Endothelial cell of umbilical vein (primary cell): ENCODE measurements at regions not wholly inside any gene's neighbourhood (a gene's known extent, or its start where the extent isn't known, plus 50 kb on each side); places are given as distances from the start of the nearest gene placed in this dataset.

Experiments used
- BruUV-seq: library from RNA; stranded (reverse); fragments of 400-500 nt; replicated peaks from 2 replicates; lab custom pipeline; 2021; lab: Mats Ljungman, UMichigan
- CTCF ChIA-PET: fragments of 300-600, 350-600 bp; sonication (Branson Sonifier 250); formaldehyde crosslinking; loops from one replicate; lab custom pipeline; 2021; ENCODE audit warnings: antibody characterized with exemption, inconsistent platforms; lab: Charles Lee
- POLR2A ChIA-PET: fragments of 300-600, 350-600 bp; sonication (Branson Sonifier 250); formaldehyde crosslinking; loops from one replicate; lab custom pipeline; 2021; ENCODE audit warnings: antibody characterized with exemption, inconsistent platforms; lab: Charles Lee
- DNase-seq: peaks from one replicate; pipeline ENCODE4 v3.0.0-alpha.2; 2011; ENCODE audit warnings: low read depth, low spot score
- FAIRE-seq: peaks from 2 replicates; lab custom pipeline; 2011; peaks lifted over from hg19 to GRCh38; lab: Jason Lieb, UNC
- H2AFZ ChIP-seq: 2 replicates; pipeline ENCODE4 v1.6.0; 2012; ENCODE audit warnings: low read depth, low read length, control low read depth, inconsistent platforms
- H3K27ac ChIP-seq: 2 replicates; pipeline ENCODE4 v1.5.1; 2011; ENCODE audit warnings: low read depth, mild to moderate bottlenecking, control low read depth, low read length, moderate library complexity; ENCODE audit not compliant: insufficient read depth
- H3K27me3 ChIP-seq, 2 experiments: 2 replicates each; pipeline versions ENCODE4 v1.6.0 to v1.6.1; 2011; ENCODE audit warnings: low read length in 2 of 2, mixed read lengths in 1 of 2; ENCODE audit not compliant: control insufficient read depth in 2 of 2, insufficient read depth in 2 of 2
- H3K36me3 ChIP-seq, 2 experiments: 2 replicates in 1 of 2; 3 replicates in 1 of 2; pipeline ENCODE4 v1.5.1; 2011; ENCODE audit warnings: low read length in 2 of 2, mild to moderate bottlenecking in 1 of 2, moderate library complexity in 1 of 2; ENCODE audit not compliant: control insufficient read depth in 2 of 2, insufficient read depth in 2 of 2; ENCODE audit errors: extremely low read depth in 1 of 2
- H3K4me1 ChIP-seq: 3 replicates; pipeline ENCODE4 v1.5.1; 2011; ENCODE audit warnings: mild to moderate bottlenecking, low read length; ENCODE audit not compliant: control insufficient read depth, insufficient read depth; ENCODE audit errors: extremely low read depth
- H3K4me2 ChIP-seq: 2 replicates; pipeline ENCODE4 v1.6.1; 2011; ENCODE audit warnings: low read length, control low read depth, mixed read lengths; ENCODE audit not compliant: insufficient read depth
- H3K4me3 ChIP-seq, 3 experiments: fragments of 200-600 bp in 1 of 3; sonication (generic), shearing (Covaris generic) in 1 of 3; replicated peaks in 1 of 3; 2 replicates each; pipeline ENCODE4 v1.5.1; 2011 to 2016; ENCODE audit warnings: control low read depth in 3 of 3, low read length in 3 of 3, mild to moderate bottlenecking in 2 of 3, inconsistent platforms in 1 of 3, low read depth in 1 of 3, moderate library complexity in 1 of 3; ENCODE audit not compliant: insufficient read depth in 1 of 3
- H3K79me2 ChIP-seq: 2 replicates; pipeline ENCODE4 v1.6.0; 2012; ENCODE audit warnings: low read length, inconsistent platforms; ENCODE audit not compliant: control insufficient read depth, insufficient read depth
- H3K9ac ChIP-seq: replicated peaks from 2 replicates; pipeline ENCODE3; 2011; ENCODE audit warnings: low read length, control low read depth; ENCODE audit not compliant: insufficient read depth; ENCODE audit errors: extremely low read depth
- H3K9me1 ChIP-seq: replicated peaks from 3 replicates; pipeline ENCODE4 v1.6.0; 2011; ENCODE audit warnings: mild to moderate bottlenecking, low read length; ENCODE audit not compliant: control insufficient read depth, insufficient read depth; ENCODE audit errors: extremely low read depth
- H3K9me3 ChIP-seq: replicated peaks from 2 replicates; pipeline ENCODE4 v1.5.1; 2012; ENCODE audit warnings: low read length, inconsistent platforms; ENCODE audit not compliant: control insufficient read depth, insufficient read depth
- H4K20me1 ChIP-seq: replicated peaks from 2 replicates; pipeline ENCODE3; 2011; ENCODE audit warnings: mild to moderate bottlenecking, low read length; ENCODE audit not compliant: control insufficient read depth, insufficient read depth; ENCODE audit errors: extremely low read depth
- EZH2 ChIP-seq: IDR thresholded peaks from 2 replicates; pipeline ENCODE4 v1.6.1; 2012; ENCODE audit warnings: borderline replicate concordance, low read depth, mild to moderate bottlenecking, moderate library complexity, low read length, inconsistent platforms; ENCODE audit not compliant: severe bottlenecking
- FOS ChIP-seq: IDR thresholded peaks from 2 replicates; pipeline ENCODE4 v1.6.1; 2011; ENCODE audit warnings: mild to moderate bottlenecking, low read length, moderate library complexity, borderline replicate concordance; ENCODE audit not compliant: insufficient read depth
- GATA2 ChIP-seq: IDR thresholded peaks from 2 replicates; pipeline ENCODE4 v1.7.0; 2011; ENCODE audit warnings: low read depth, mild to moderate bottlenecking, moderate library complexity, mixed read lengths, low read length; ENCODE audit not compliant: insufficient read length, insufficient read depth
- JUN ChIP-seq: IDR thresholded peaks from 2 replicates; pipeline ENCODE4 v1.6.1; 2011; ENCODE audit warnings: borderline replicate concordance, low read depth; ENCODE audit not compliant: insufficient read length, insufficient read depth
- MYC ChIP-seq: IDR thresholded peaks from one replicate; pipeline ENCODE4 v1.6.1; 2011; ENCODE audit warnings: mild to moderate bottlenecking, low read depth, low read length
- POLR2A ChIP-seq: IDR thresholded peaks from 2 replicates; pipeline ENCODE4 v1.6.1; 2012; ENCODE audit warnings: low read depth, mild to moderate bottlenecking, control low read depth, low read length
- POLR2AphosphoS5 ChIP-seq: IDR thresholded peaks from 2 replicates; pipeline ENCODE4 v1.6.1; 2012; ENCODE audit warnings: low read depth, mild to moderate bottlenecking, control low read depth, low read length, moderate library complexity; ENCODE audit not compliant: insufficient read depth
- dilution Hi-C: fragments of 300-500 bp; cut with MboI; formaldehyde crosslinking; loops from one replicate; pipeline ENCODE4 v1.15.0; 2019; ENCODE audit warnings: low sequenced_read_pairs; ENCODE audit not compliant: extremely low pct_ligation_motif_present
- intact Hi-C: fragments of 100-400 bp; cut with micrococcal nuclease; formaldehyde crosslinking; loops from one replicate; pipeline ENCODE4 v1.10.0; 2022
- TF ChIP-seq, protein P1 (sequence below), 2 donors: IDR thresholded peaks; 1 replicate in 1 of 2; 2 replicates in 1 of 2; pipeline ENCODE4 v1.5.1; 2011; ENCODE audit warnings: low read length in 2 of 2, mild to moderate bottlenecking in 2 of 2, moderate library complexity in 2 of 2, control low read depth in 1 of 2, inconsistent platforms in 1 of 2, low read depth in 1 of 2; ENCODE audit not compliant: insufficient read depth in 1 of 2; ENCODE audit errors: extremely low read depth in 1 of 2
- TF ChIP-seq, protein P2 (sequence below): IDR thresholded peaks from 2 replicates; pipeline ENCODE4 v1.6.1; 2011; ENCODE audit not compliant: insufficient read depth, insufficient read length

DNA sequence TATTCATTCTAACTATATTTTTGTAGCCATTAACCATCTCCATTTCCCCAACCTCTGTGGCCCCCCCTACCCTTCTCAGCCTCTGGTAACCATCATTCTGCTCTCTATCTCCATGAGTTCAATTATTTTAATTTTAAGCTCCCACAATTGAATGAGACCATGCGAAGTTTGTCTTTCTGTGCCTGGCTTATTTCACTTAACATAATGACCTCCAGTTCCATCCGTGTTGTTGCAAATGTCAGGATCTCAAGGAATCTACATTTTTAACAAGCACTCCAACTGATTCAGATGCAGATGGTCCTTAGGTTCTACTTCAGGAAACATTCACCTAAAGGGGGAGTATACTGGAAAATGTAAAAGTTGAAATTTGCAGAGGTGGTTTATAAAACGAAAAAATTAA, 60.2 kb upstream of the PTPN12 start:
- ChIA-PET POLR2A (interaction anchor here (0.5 kb wide), 1 partner anchor 1976 kb away, joined by 5 read pairs; the partner anchor contains the start of gene MAGI2), CTCF (interaction anchor here (1.1 to 1.3 kb wide), 2 partner anchors 14 to 129 kb away, joined by 3 read pairs; no protein-coding TSS in a partner anchor)
- Histone ChIP-seq H3K36me3 (no peaks in the 10 kb centered on the region), H3K4me1 (peaks cover 8% of the 10 kb centered on the region), H4K20me1 (no peaks in the 10 kb centered on the region), H3K9me1 (no peaks in the 10 kb centered on the region), H3K27me3 (no peaks in the 10 kb centered on the region), H3K79me2 (no peaks in the 10 kb centered on the region), H3K4me3 (no peak overlapping the region), H3K9me3 (no peaks in the 10 kb centered on the region), H3K4me2 (no peak overlapping the region), H3K27ac (no peak overlapping the region), H2AFZ (no peak overlapping the region), H3K9ac (no peak overlapping the region)
- BruUV-seq, result no TSS peak
- no peak for TF ChIP-seq MYC
- no peak for TF ChIP-seq EZH2
- TF ChIP-seq, protein P1, sequence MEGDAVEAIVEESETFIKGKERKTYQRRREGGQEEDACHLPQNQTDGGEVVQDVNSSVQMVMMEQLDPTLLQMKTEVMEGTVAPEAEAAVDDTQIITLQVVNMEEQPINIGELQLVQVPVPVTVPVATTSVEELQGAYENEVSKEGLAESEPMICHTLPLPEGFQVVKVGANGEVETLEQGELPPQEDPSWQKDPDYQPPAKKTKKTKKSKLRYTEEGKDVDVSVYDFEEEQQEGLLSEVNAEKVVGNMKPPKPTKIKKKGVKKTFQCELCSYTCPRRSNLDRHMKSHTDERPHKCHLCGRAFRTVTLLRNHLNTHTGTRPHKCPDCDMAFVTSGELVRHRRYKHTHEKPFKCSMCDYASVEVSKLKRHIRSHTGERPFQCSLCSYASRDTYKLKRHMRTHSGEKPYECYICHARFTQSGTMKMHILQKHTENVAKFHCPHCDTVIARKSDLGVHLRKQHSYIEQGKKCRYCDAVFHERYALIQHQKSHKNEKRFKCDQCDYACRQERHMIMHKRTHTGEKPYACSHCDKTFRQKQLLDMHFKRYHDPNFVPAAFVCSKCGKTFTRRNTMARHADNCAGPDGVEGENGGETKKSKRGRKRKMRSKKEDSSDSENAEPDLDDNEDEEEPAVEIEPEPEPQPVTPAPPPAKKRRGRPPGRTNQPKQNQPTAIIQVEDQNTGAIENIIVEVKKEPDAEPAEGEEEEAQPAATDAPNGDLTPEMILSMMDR (IDR thresholded peaks at IDR 0.05; ENCODE audit: extremely low read depth in 1 of 2, insufficient read depth in 1 of 2, low read depth in 1 of 2, low read length in 2 of 2), result no peak
- TF ChIP-seq GATA2, result no peak
- TF ChIP-seq POLR2A, result no peak
- TF ChIP-seq FOS, result no peak
- TF ChIP-seq JUN, result no peak
- no peak for TF ChIP-seq POLR2AphosphoS5
- TF ChIP-seq, protein P2, sequence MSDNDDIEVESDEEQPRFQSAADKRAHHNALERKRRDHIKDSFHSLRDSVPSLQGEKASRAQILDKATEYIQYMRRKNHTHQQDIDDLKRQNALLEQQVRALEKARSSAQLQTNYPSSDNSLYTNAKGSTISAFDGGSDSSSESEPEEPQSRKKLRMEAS, result no peak
- DNase-seq, result no peak
- dilution Hi-C loops (no loop called here), intact Hi-C loops (no loop called here)
- FAIRE-seq, result no peak
